ENCODE measurements at regions not wholly inside any gene's neighbourhood (a gene's known extent, or its start where the extent isn't known, plus 50 kb on each side); places are given as distances from the start of the nearest gene placed in this dataset.
A peak's percentile ranks its signal among the peaks of the same experiment; 100 is the strongest.

- Histone ChIP-seq H3K27me3 (ENCODE audit: control insufficient read depth, insufficient read depth, low read length) (no peaks in the 10 kb centered on the region), H3K4me1 (ENCODE audit: control insufficient read depth, insufficient read depth, low read length) (no peaks in the 10 kb centered on the region), H3K4me3 (ENCODE audit: low read length) (no peak overlapping the region), H3K36me3 (ENCODE audit: control insufficient read depth, insufficient read depth, low read length) (no peaks in the 10 kb centered on the region), H3K9me3 (ENCODE audit: control insufficient read depth, low read depth, low read length) (no peaks in the 10 kb centered on the region), H3K27ac (ENCODE audit: low read length) (no peak overlapping the region)
- DNase-seq, result no peak
- WGBS (ENCODE audit: insufficient coverage, low lambda C conversion rate), result no CpG with 5 or more reads among the region's 6 CpGs
Observed at GRCh38 chr17:6299275-6299674, 135.6 kb downstream of the AIPL1 start.

- no peak for DNase-seq
- no peaks in the 10 kb centered on the region for H3K9me3 ChIP-seq (ENCODE audit: control insufficient read depth, low read depth, low read length)
- no peaks in the 10 kb centered on the region for H3K27me3 ChIP-seq (ENCODE audit: control insufficient read depth, insufficient read depth, low read length)
- WGBS (ENCODE audit: insufficient coverage, low lambda C conversion rate), result no CpG with 5 or more reads among the region's 4 CpGs
- H3K36me3 ChIP-seq (ENCODE audit: control insufficient read depth, insufficient read depth, low read length), result no peaks in the 10 kb centered on the region
- no peaks in the 10 kb centered on the region for H3K4me1 ChIP-seq (ENCODE audit: control insufficient read depth, insufficient read depth, low read length)
- no peak overlapping the region for H3K27ac ChIP-seq (ENCODE audit: low read length)
- no peak overlapping the region for H3K4me3 ChIP-seq (ENCODE audit: low read length)
Observed at GRCh38 chr17:6297960-6298359, 137.0 kb downstream of the AIPL1 start.

GRCh38 chr17:6297119-6297518, 137.8 kb downstream of the AIPL1 start:
- Histone ChIP-seq H3K27me3 (ENCODE audit: control insufficient read depth, insufficient read depth, low read length) (no peaks in the 10 kb centered on the region), H3K9me3 (ENCODE audit: control insufficient read depth, low read depth, low read length) (no peaks in the 10 kb centered on the region), H3K4me3 (ENCODE audit: low read length) (no peak overlapping the region), H3K36me3 (ENCODE audit: control insufficient read depth, insufficient read depth, low read length) (no peaks in the 10 kb centered on the region), H3K27ac (ENCODE audit: low read length) (no peak overlapping the region), H3K4me1 (ENCODE audit: control insufficient read depth, insufficient read depth, low read length) (no peaks in the 10 kb centered on the region)
- 100% methylated on average over 1 of the region's 2 CpGs for WGBS (ENCODE audit: insufficient coverage, low lambda C conversion rate)
- DNase-seq, result no peak

GRCh38 chr17:6290488-6291196, 144.3 kb downstream of the AIPL1 start:
- Histone ChIP-seq H3K4me1 (ENCODE audit: control insufficient read depth, insufficient read depth, low read length) (no peaks in the 10 kb centered on the region), H3K36me3 (ENCODE audit: control insufficient read depth, insufficient read depth, low read length) (no peaks in the 10 kb centered on the region), H3K4me3 (ENCODE audit: low read length) (no peak overlapping the region), H3K9me3 (ENCODE audit: control insufficient read depth, low read depth, low read length) (no peaks in the 10 kb centered on the region), H3K27ac (ENCODE audit: low read length) (no peak overlapping the region), H3K27me3 (ENCODE audit: control insufficient read depth, insufficient read depth, low read length) (no peaks in the 10 kb centered on the region)
- no CpG with 5 or more reads among the region's 2 CpGs for WGBS (ENCODE audit: insufficient coverage, low lambda C conversion rate)
- DNase-seq, result no peak

- DNase-seq, result no peak
- no CpG with 5 or more reads among the region's 4 CpGs for WGBS (ENCODE audit: insufficient coverage, low lambda C conversion rate)
- Histone ChIP-seq H3K27me3 (ENCODE audit: control insufficient read depth, insufficient read depth, low read length) (no peaks in the 10 kb centered on the region), H3K9me3 (ENCODE audit: control insufficient read depth, low read depth, low read length) (no peaks in the 10 kb centered on the region), H3K27ac (ENCODE audit: low read length) (no peak overlapping the region), H3K36me3 (ENCODE audit: control insufficient read depth, insufficient read depth, low read length) (no peaks in the 10 kb centered on the region), H3K4me1 (ENCODE audit: control insufficient read depth, insufficient read depth, low read length) (no peaks in the 10 kb centered on the region), H3K4me3 (ENCODE audit: low read length) (no peak overlapping the region)
Observed at GRCh38 chr17:6286233-6286632, 148.7 kb downstream of the AIPL1 start.

- no peak for DNase-seq
- Histone ChIP-seq H3K27ac (ENCODE audit: low read length) (no peak overlapping the region), H3K27me3 (ENCODE audit: control insufficient read depth, insufficient read depth, low read length) (no peaks in the 10 kb centered on the region), H3K9me3 (ENCODE audit: control insufficient read depth, low read depth, low read length) (no peaks in the 10 kb centered on the region), H3K4me1 (ENCODE audit: control insufficient read depth, insufficient read depth, low read length) (no peaks in the 10 kb centered on the region), H3K4me3 (ENCODE audit: low read length) (no peak overlapping the region), H3K36me3 (ENCODE audit: control insufficient read depth, insufficient read depth, low read length) (no peaks in the 10 kb centered on the region)
Observed at GRCh38 chr17:6285486-6285885, 149.4 kb downstream of the AIPL1 start.

GRCh38 chr17:6279659-6280058, 155.3 kb downstream of the AIPL1 start:
- Histone ChIP-seq H3K4me3 (ENCODE audit: low read length) (no peak overlapping the region), H3K36me3 (ENCODE audit: control insufficient read depth, insufficient read depth, low read length) (no peaks in the 10 kb centered on the region), H3K27ac (ENCODE audit: low read length) (no peak overlapping the region), H3K4me1 (ENCODE audit: control insufficient read depth, insufficient read depth, low read length) (no peaks in the 10 kb centered on the region), H3K9me3 (ENCODE audit: control insufficient read depth, low read depth, low read length) (no peaks in the 10 kb centered on the region), H3K27me3 (ENCODE audit: control insufficient read depth, insufficient read depth, low read length) (no peaks in the 10 kb centered on the region)
- no CpG with 5 or more reads among the region's 7 CpGs for whole genome bisulfite sequencing (ENCODE audit: insufficient coverage, low lambda C conversion rate)
- DNase-seq, result peak in 1 of 2 donors; percentile 6

GRCh38 chr17:6278376-6278775, 156.5 kb downstream of the AIPL1 start:
- no peak overlapping the region for H3K27ac ChIP-seq (ENCODE audit: low read length)
- H3K9me3 ChIP-seq (ENCODE audit: control insufficient read depth, low read depth, low read length), result no peaks in the 10 kb centered on the region
- H3K4me3 ChIP-seq (ENCODE audit: low read length), result no peak overlapping the region
- DNase-seq, result no peak
- whole genome bisulfite sequencing (ENCODE audit: insufficient coverage, low lambda C conversion rate), result 69% methylated on average over 2 of the region's 4 CpGs
- no peaks in the 10 kb centered on the region for H3K4me1 ChIP-seq (ENCODE audit: control insufficient read depth, insufficient read depth, low read length)
- no peaks in the 10 kb centered on the region for H3K36me3 ChIP-seq (ENCODE audit: control insufficient read depth, insufficient read depth, low read length)
- no peaks in the 10 kb centered on the region for H3K27me3 ChIP-seq (ENCODE audit: control insufficient read depth, insufficient read depth, low read length)

GRCh38 chr17:6276711-6277110, 158.2 kb downstream of the AIPL1 start:
- Histone ChIP-seq H3K27ac (ENCODE audit: low read length) (no peak overlapping the region), H3K27me3 (ENCODE audit: control insufficient read depth, insufficient read depth, low read length) (no peaks in the 10 kb centered on the region), H3K4me1 (ENCODE audit: control insufficient read depth, insufficient read depth, low read length) (no peaks in the 10 kb centered on the region), H3K36me3 (ENCODE audit: control insufficient read depth, insufficient read depth, low read length) (no peaks in the 10 kb centered on the region), H3K9me3 (ENCODE audit: control insufficient read depth, low read depth, low read length) (no peaks in the 10 kb centered on the region), H3K4me3 (ENCODE audit: low read length) (no peak overlapping the region)
- DNase-seq, result no peak
- WGBS (ENCODE audit: insufficient coverage, low lambda C conversion rate), result no CpG with 5 or more reads among the region's 5 CpGs

- no peak overlapping the region for H3K4me3 ChIP-seq (ENCODE audit: low read length)
- DNase-seq, result no peak
- H3K27me3 ChIP-seq (ENCODE audit: control insufficient read depth, insufficient read depth, low read length), result no peaks in the 10 kb centered on the region
- no peaks in the 10 kb centered on the region for H3K9me3 ChIP-seq (ENCODE audit: control insufficient read depth, low read depth, low read length)
- H3K4me1 ChIP-seq (ENCODE audit: control insufficient read depth, insufficient read depth, low read length), result no peaks in the 10 kb centered on the region
- no peak overlapping the region for H3K27ac ChIP-seq (ENCODE audit: low read length)
- no peaks in the 10 kb centered on the region for H3K36me3 ChIP-seq (ENCODE audit: control insufficient read depth, insufficient read depth, low read length)
- 50% methylated on average over 2 of the region's 6 CpGs for WGBS (ENCODE audit: insufficient coverage, low lambda C conversion rate)
Observed at GRCh38 chr17:6274310-6274709, 160.6 kb downstream of the AIPL1 start.

GRCh38 chr17:6269478-6269877, 165.4 kb downstream of the AIPL1 start:
- Histone ChIP-seq H3K4me1 (ENCODE audit: control insufficient read depth, insufficient read depth, low read length) (no peaks in the 10 kb centered on the region), H3K9me3 (ENCODE audit: control insufficient read depth, low read depth, low read length) (no peaks in the 10 kb centered on the region), H3K4me3 (ENCODE audit: low read length) (no peak overlapping the region), H3K27me3 (ENCODE audit: control insufficient read depth, insufficient read depth, low read length) (no peaks in the 10 kb centered on the region), H3K36me3 (ENCODE audit: control insufficient read depth, insufficient read depth, low read length) (no peaks in the 10 kb centered on the region), H3K27ac (ENCODE audit: low read length) (no peak overlapping the region)
- peak; percentile 9 to 12 for DNase-seq
- WGBS (ENCODE audit: insufficient coverage, low lambda C conversion rate), result 0% methylated on average over 1 of the region's 4 CpGs

All from large intestine (tissue), 3 donors.